Vagina (tissue), 2 donors: ENCODE measurements at regions not wholly inside any gene's neighbourhood (a gene's known extent, or its start where the extent isn't known, plus 50 kb on each side); places are given as distances from the start of the nearest gene placed in this dataset.

ENCODE experiments used
- DNase-seq, 2 donors: peaks; one replicate each; pipeline ENCODE4 v3.0.0-alpha.2; 2017; ENCODE audit errors: extremely low spot score in 2 of 2
- H3K27ac ChIP-seq: fragments of 200-600 bp; sonication (generic); one replicate; pipeline ENCODE4 v1.5.1; 2019
- H3K27me3 ChIP-seq: fragments of 200-600 bp; sonication (generic); one replicate; pipeline ENCODE4 v1.5.1; 2019
- H3K36me3 ChIP-seq, 2 donors: fragments of 200-600 bp; sonication (generic); one replicate each; pipeline ENCODE4 v1.5.1; 2017 to 2019
- H3K4me1 ChIP-seq: fragments of 200-600 bp; sonication (generic); one replicate; pipeline ENCODE4 v1.5.1; 2019
- H3K4me3 ChIP-seq, 2 donors: fragments of 200-600 bp; sonication (generic); 1 replicate in 1 of 2; 2 replicates in 1 of 2; pipeline ENCODE4 v1.5.1; 2016 to 2019
- H3K9me3 ChIP-seq: fragments of 200-600 bp; sonication (generic); one replicate; pipeline ENCODE4 v1.5.1; 2019
- POLR2A ChIP-seq, 2 donors: fragments of 450-650 bp; IDR thresholded peaks; one replicate each; pipeline ENCODE4 v1.6.1; 2017; ENCODE audit warnings: antibody characterized with exemption in 2 of 2, mild to moderate bottlenecking in 2 of 2, moderate library complexity in 2 of 2
- POLR2AphosphoS5 ChIP-seq, 2 donors: sonication (generic); formaldehyde crosslinking; IDR thresholded peaks; one replicate each; pipeline ENCODE4 v1.9.0; 2017; ENCODE audit warnings: antibody characterized with exemption in 2 of 2, mild to moderate bottlenecking in 2 of 2, low read depth in 1 of 2; ENCODE audit not compliant: insufficient read depth in 1 of 2
- intact Hi-C: fragments of 100-400 bp; cut with DNase I; formaldehyde crosslinking; loops from one replicate; pipeline ENCODE4 v1.15.1; 2023
- TF ChIP-seq, protein P1 (sequence below), 3 experiments: fragments of 450-650 bp in 2 of 3; fragments of 200-600 bp in 1 of 3; sonication (generic) in 1 of 3; IDR thresholded peaks; one replicate each; pipeline ENCODE4 v1.5.1; 2017 to 2019; ENCODE audit warnings: antibody characterized with exemption in 3 of 3, mild to moderate bottlenecking in 2 of 3, moderate library complexity in 2 of 3

DNA sequence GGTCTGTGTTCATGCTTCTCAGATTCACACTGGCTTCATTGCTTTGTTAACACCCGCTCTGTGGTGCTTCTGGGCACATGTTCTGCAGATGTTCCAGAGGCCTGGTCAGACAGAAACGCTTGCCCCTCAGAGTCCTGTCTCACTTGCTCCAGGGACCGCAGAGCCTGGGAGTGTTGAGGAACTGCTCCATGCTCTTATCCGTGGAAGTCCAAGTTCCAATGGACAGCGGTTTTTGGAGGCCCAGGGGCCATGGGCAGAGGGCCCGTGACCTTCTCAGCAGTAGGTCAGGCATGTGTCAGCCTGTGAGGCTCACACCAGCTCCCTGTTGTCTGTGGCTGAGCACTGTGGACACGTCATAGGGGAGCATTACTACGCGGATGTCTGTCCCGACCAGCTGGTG lies 364.7 kb upstream of the IRX1 start:
- H3K9me3 ChIP-seq, result no peaks in the 10 kb centered on the region
- no peak overlapping the region for H3K4me3 ChIP-seq
- peak; percentile 52 to 60 for DNase-seq
- no peak for TF ChIP-seq POLR2AphosphoS5 (IDR thresholded peaks at IDR 0.05; ENCODE audit: insufficient read depth in 1 of 2, low read depth in 1 of 2)
- TF ChIP-seq, protein P1, sequence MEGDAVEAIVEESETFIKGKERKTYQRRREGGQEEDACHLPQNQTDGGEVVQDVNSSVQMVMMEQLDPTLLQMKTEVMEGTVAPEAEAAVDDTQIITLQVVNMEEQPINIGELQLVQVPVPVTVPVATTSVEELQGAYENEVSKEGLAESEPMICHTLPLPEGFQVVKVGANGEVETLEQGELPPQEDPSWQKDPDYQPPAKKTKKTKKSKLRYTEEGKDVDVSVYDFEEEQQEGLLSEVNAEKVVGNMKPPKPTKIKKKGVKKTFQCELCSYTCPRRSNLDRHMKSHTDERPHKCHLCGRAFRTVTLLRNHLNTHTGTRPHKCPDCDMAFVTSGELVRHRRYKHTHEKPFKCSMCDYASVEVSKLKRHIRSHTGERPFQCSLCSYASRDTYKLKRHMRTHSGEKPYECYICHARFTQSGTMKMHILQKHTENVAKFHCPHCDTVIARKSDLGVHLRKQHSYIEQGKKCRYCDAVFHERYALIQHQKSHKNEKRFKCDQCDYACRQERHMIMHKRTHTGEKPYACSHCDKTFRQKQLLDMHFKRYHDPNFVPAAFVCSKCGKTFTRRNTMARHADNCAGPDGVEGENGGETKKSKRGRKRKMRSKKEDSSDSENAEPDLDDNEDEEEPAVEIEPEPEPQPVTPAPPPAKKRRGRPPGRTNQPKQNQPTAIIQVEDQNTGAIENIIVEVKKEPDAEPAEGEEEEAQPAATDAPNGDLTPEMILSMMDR (IDR thresholded peaks at IDR 0.05), result no peak
- H3K4me1 ChIP-seq, result no peaks in the 10 kb centered on the region
- no peak overlapping the region for H3K27ac ChIP-seq
- H3K27me3 ChIP-seq, result no peaks in the 10 kb centered on the region
- intact Hi-C loops, result no loop called here
- H3K36me3 ChIP-seq, result no peaks in the 10 kb centered on the region

DNA sequence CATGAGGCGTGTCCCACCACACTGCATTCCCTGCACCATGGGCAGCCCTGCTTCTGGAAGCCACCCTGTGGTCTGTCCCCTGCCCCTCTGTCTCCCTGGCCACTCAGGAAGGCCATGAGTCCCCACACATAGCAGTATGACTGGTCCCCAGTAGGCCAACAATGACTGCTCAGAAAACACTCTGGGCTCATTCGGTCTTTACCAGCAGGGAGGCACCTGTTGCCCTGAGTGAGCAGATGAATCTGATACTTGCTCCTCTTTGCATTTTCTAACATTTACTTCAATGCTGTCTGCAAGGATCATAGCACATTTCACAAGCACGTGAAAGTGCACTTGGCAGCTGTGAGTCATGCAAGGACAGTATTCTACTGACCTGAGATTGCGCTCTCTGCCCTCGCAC lies 365.4 kb upstream of the IRX1 start:
- intact Hi-C loops, result no loop called here
- DNase-seq, result no peak
- no peak for TF ChIP-seq POLR2AphosphoS5 (IDR thresholded peaks at IDR 0.05; ENCODE audit: insufficient read depth in 1 of 2, low read depth in 1 of 2)
- TF ChIP-seq, protein P1 (IDR thresholded peaks at IDR 0.05), result no peak
- TF ChIP-seq POLR2A (IDR thresholded peaks at IDR 0.05), result no peak
- Histone ChIP-seq H3K27ac (no peak overlapping the region), H3K4me1 (no peaks in the 10 kb centered on the region), H3K9me3 (no peaks in the 10 kb centered on the region), H3K27me3 (no peaks in the 10 kb centered on the region), H3K36me3 (no peaks in the 10 kb centered on the region), H3K4me3 (no peak overlapping the region)

DNA sequence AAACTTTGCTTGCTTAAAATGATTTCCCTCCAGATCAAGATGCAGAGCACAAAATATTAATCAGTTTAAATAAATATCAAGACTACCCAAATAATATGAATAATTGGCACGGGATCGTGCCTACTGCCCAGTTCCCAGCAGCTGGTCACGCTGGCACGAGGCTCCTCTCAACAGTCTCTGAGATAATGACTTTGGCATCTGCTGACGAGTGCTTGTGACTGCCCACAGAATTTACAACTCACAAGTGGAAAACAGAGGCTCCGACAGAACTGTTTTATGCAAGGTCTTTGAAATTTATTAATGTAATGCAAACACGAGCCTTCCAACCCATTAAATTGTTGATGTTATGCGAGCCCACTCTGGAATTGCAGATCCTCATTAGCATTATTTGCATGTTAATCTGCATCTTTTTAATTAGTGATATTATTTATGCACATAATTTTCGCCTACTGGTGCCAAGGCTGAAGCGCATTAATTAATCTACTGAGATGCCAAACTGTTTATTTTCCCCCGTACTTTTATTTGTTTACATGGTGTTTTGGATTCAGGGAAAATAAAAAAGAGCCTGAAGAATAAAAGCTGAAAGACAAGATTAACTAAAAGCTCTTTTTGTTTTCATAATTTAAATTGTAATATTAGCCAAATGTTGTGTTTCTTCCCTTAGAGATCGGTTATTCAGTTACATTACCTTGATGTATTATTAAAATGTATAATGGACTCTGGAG lies 369.3 kb upstream of the IRX1 start:
- intact Hi-C loops, result no loop called here
- no peaks in the 10 kb centered on the region for H3K27me3 ChIP-seq
- H3K4me1 ChIP-seq, result no peaks in the 10 kb centered on the region
- DNase-seq, result peak in 1 of 2 donors; percentile 42
- H3K9me3 ChIP-seq, result no peaks in the 10 kb centered on the region
- H3K4me3 ChIP-seq, result no peak overlapping the region
- TF ChIP-seq, protein P1 (IDR thresholded peaks at IDR 0.05), result no peak
- no peak for TF ChIP-seq POLR2AphosphoS5 (IDR thresholded peaks at IDR 0.05; ENCODE audit: insufficient read depth in 1 of 2, low read depth in 1 of 2)
- TF ChIP-seq POLR2A (IDR thresholded peaks at IDR 0.05), result no peak
- H3K36me3 ChIP-seq, result no peaks in the 10 kb centered on the region
- H3K27ac ChIP-seq, result no peak overlapping the region

DNA sequence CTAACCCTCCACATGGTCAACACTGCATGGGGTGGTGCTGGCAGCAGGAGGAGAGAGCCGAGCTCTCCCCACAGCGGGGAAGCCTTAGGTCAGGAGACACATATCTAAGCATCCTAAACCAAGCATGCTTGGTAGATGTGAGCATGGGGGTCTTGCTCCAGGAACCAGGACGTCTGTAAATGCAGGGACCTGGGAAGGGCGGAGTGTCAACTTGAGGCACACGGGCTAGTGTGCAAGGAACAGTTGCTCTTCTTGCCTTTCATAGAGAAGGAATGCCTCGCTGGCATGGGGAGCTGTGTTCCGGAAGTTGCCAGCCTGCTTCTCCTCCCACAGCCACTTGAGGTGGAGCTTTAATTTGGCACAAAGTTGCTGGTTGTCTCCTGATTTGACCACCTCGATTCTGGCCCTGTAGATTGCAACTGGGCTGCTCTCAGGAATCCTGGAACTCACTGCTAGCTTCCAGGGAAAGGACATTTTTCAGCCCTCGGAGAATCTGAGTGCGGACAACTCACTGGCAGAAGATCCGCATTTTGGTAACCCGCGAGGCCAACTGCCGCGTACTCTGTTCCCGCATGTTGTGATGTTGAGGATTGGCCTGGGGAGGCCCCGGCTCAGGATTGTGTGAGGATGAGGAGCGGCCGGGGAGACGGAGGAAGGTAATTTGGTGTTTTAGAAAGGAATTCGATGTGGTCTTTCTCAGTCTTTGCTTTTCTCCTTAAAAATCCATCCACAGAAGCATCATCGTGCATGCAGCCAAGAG lies 370.3 kb upstream of the IRX1 start:
- intact Hi-C loops, result no loop called here
- TF ChIP-seq, protein P1 (IDR thresholded peaks at IDR 0.05), result no peak
- TF ChIP-seq POLR2A (IDR thresholded peaks at IDR 0.05) (no peak), POLR2AphosphoS5 (IDR thresholded peaks at IDR 0.05; ENCODE audit: insufficient read depth in 1 of 2, low read depth in 1 of 2) (no peak)
- Histone ChIP-seq H3K36me3 (no peaks in the 10 kb centered on the region), H3K9me3 (no peaks in the 10 kb centered on the region), H3K4me1 (no peaks in the 10 kb centered on the region), H3K27me3 (no peaks in the 10 kb centered on the region), H3K27ac (no peak overlapping the region), H3K4me3 (no peak overlapping the region)
- DNase-seq, result peak; percentile 74

DNA sequence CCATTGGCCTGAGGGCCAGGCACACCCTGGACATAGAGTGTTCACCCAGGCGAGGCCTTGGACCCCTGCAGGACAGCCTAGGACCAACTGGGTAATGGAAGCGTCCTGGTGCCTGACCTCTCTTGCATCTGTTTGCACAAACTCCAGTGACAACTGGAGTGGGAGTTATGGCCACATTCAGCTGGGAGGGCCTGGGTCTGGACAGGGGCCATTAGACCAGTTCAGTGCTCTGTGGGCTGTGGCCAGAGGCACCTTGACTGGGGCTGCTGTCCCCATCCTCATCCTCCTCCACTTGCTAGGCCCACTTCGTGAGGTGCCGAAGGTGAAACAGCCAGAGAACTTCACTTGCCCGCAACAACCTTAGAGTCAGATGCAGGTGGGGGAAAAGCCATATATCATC lies 372.7 kb upstream of the IRX1 start:
- H3K36me3 ChIP-seq, result no peaks in the 10 kb centered on the region
- TF ChIP-seq POLR2AphosphoS5 (IDR thresholded peaks at IDR 0.05; ENCODE audit: insufficient read depth in 1 of 2, low read depth in 1 of 2) (no peak), POLR2A (IDR thresholded peaks at IDR 0.05) (no peak)
- TF ChIP-seq, protein P1 (IDR thresholded peaks at IDR 0.05), result no peak
- no peak overlapping the region for H3K27ac ChIP-seq
- no peak overlapping the region for H3K4me3 ChIP-seq
- no peaks in the 10 kb centered on the region for H3K27me3 ChIP-seq
- no peaks in the 10 kb centered on the region for H3K4me1 ChIP-seq
- DNase-seq, result peak; percentile 64 to 70
- H3K9me3 ChIP-seq, result no peaks in the 10 kb centered on the region
- intact Hi-C loops, result no loop called here
